Neural cell (in vitro differentiated cells): ENCODE measurements at regions not wholly inside any gene's neighbourhood (a gene's known extent, or its start where the extent isn't known, plus 50 kb on each side); places are given as distances from the start of the nearest gene placed in this dataset.

Source experiments
- CTCF ChIP-seq: fragments of 450-650 bp; IDR thresholded peaks from 2 replicates; pipeline ENCODE4 v1.5.1; 2014; ENCODE audit warnings: antibody characterized with exemption, mild to moderate bottlenecking, moderate library complexity; ENCODE audit not compliant: poor library complexity, severe bottlenecking
- EZH2 ChIP-seq: fragments of 200-600, 300-800 bp; shearing (Covaris generic), sonication (generic); IDR thresholded peaks from 2 replicates; pipeline ENCODE4 v1.6.1; 2014; ENCODE audit warnings: antibody characterized with exemption, low read length, borderline replicate concordance, mild to moderate bottlenecking; ENCODE audit not compliant: insufficient read depth, poor library complexity, severe bottlenecking
- POLR2AphosphoS5 ChIP-seq: IDR thresholded peaks from 2 replicates; pipeline ENCODE4 v1.6.1; 2012
- REST ChIP-seq: IDR thresholded peaks from 2 replicates; pipeline ENCODE4 v1.6.1; 2012; ENCODE audit warnings: borderline replicate concordance
- SMC3 ChIP-seq: fragments of 450-650 bp; conservative IDR thresholded peaks from 2 replicates; pipeline ENCODE4 v1.6.1; 2014; ENCODE audit warnings: antibody characterized with exemption, mild to moderate bottlenecking, moderate library complexity; ENCODE audit not compliant: poor library complexity
- TAF1 ChIP-seq: IDR thresholded peaks from 2 replicates; pipeline ENCODE4 v1.6.1; 2012; ENCODE audit warnings: low read depth

- TF ChIP-seq CTCF (no peak), EZH2 (no peak), TAF1 (no peak), POLR2AphosphoS5 (no peak), REST (no peak), SMC3 (no peak)
These were observed 247.0 kb upstream of the NDST4 start for GRCh38 chr4:115360431-115360830.
